Vagina (tissue), 2 donors: ENCODE measurements at regions not wholly inside any gene's neighbourhood (a gene's known extent, or its start where the extent isn't known, plus 50 kb on each side); places are given as distances from the start of the nearest gene placed in this dataset.

ENCODE experiments used
- DNase-seq, 2 donors: peaks; one replicate each; pipeline ENCODE4 v3.0.0-alpha.2; 2017; ENCODE audit errors: extremely low spot score in 2 of 2
- H3K27ac ChIP-seq: fragments of 200-600 bp; sonication (generic); one replicate; pipeline ENCODE4 v1.5.1; 2019
- H3K27me3 ChIP-seq: fragments of 200-600 bp; sonication (generic); one replicate; pipeline ENCODE4 v1.5.1; 2019
- H3K36me3 ChIP-seq, 2 donors: fragments of 200-600 bp; sonication (generic); one replicate each; pipeline ENCODE4 v1.5.1; 2017 to 2019
- H3K4me1 ChIP-seq: fragments of 200-600 bp; sonication (generic); one replicate; pipeline ENCODE4 v1.5.1; 2019
- H3K4me3 ChIP-seq, 2 donors: fragments of 200-600 bp; sonication (generic); 1 replicate in 1 of 2; 2 replicates in 1 of 2; pipeline ENCODE4 v1.5.1; 2016 to 2019
- H3K9me3 ChIP-seq: fragments of 200-600 bp; sonication (generic); one replicate; pipeline ENCODE4 v1.5.1; 2019
- CTCF ChIP-seq, 3 experiments: fragments of 450-650 bp in 2 of 3; fragments of 200-600 bp in 1 of 3; sonication (generic) in 1 of 3; IDR thresholded peaks; one replicate each; pipeline ENCODE4 v1.5.1; 2017 to 2019; ENCODE audit warnings: antibody characterized with exemption in 3 of 3, mild to moderate bottlenecking in 2 of 3, moderate library complexity in 2 of 3
- POLR2A ChIP-seq, 2 donors: fragments of 450-650 bp; IDR thresholded peaks; one replicate each; pipeline ENCODE4 v1.6.1; 2017; ENCODE audit warnings: antibody characterized with exemption in 2 of 2, mild to moderate bottlenecking in 2 of 2, moderate library complexity in 2 of 2
- POLR2AphosphoS5 ChIP-seq, 2 donors: sonication (generic); formaldehyde crosslinking; IDR thresholded peaks; one replicate each; pipeline ENCODE4 v1.9.0; 2017; ENCODE audit warnings: antibody characterized with exemption in 2 of 2, mild to moderate bottlenecking in 2 of 2, low read depth in 1 of 2; ENCODE audit not compliant: insufficient read depth in 1 of 2
- intact Hi-C: fragments of 100-400 bp; cut with DNase I; formaldehyde crosslinking; loops from one replicate; pipeline ENCODE4 v1.15.1; 2023

GRCh38 chr9:89548071-89548638, 50.2 kb upstream of the SEMA4D start:
- DNase-seq: no peak
- H3K9me3 ChIP-seq: no peaks in the 10 kb centered on the region
- H3K4me1 ChIP-seq: peaks cover 16% of the 10 kb centered on the region
- no peak overlapping the region for H3K27ac ChIP-seq
- no peak for TF ChIP-seq CTCF (IDR thresholded peaks at IDR 0.05)
- no peak for TF ChIP-seq POLR2A (IDR thresholded peaks at IDR 0.05)
- TF ChIP-seq POLR2AphosphoS5 (IDR thresholded peaks at IDR 0.05; ENCODE audit: insufficient read depth in 1 of 2, low read depth in 1 of 2): peak in 1 of 2 donors; percentile 42
- H3K36me3 ChIP-seq: no peaks in the 10 kb centered on the region
- intact Hi-C loops: no loop called here
- H3K27me3 ChIP-seq: no peaks in the 10 kb centered on the region
- no peak overlapping the region for H3K4me3 ChIP-seq
